ENCODE measurements at regions not wholly inside any gene's neighbourhood (a gene's known extent, or its start where the extent isn't known, plus 50 kb on each side); places are given as distances from the start of the nearest gene placed in this dataset.

DNA sequence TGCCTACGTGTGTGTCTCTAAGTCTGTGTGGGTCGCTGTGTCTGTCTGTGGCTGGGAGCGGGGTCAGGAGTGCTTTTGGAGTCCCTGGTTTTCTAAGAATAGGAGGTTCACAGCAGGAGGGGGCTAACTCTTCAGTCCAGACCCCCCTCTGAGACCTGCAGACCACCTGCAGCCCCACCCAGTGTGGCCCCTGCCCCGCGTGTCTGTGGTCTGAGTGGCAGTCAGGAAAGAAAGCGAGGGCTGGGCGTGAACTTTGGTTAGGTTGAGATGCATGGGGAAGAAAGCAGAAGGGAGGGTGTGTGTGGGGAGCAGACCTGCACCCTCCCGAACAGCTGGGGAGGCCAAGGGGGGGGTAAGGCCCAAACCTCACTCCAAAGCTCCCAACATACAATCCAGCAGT lies 144.9 kb upstream of the TPM1 start:
- no peaks in the 10 kb centered on the region for H3K9me1 ChIP-seq (ENCODE audit: control insufficient read depth, extremely low read depth, insufficient read depth, low read length)
- DNase-seq (ENCODE audit: low read depth, low spot score) (no peak), FAIRE-seq (no peak)
- H3K4me3 ChIP-seq (ENCODE audit: control insufficient read depth in 2 of 3, extremely low read depth in 1 of 3, insufficient read depth in 2 of 3, low read depth in 1 of 3, low read length in 3 of 3) = peak overlapping the region in 1 of 3 experiments; percentile 8
- peak overlapping the region; percentile 96 for H3K9ac ChIP-seq (ENCODE audit: control insufficient read depth, extremely low read depth, insufficient read depth, low read length)
- H3K27me3 ChIP-seq (ENCODE audit: control insufficient read depth, extremely low read depth, insufficient read depth, low read length) = no peaks in the 10 kb centered on the region
- H3K36me3 ChIP-seq (ENCODE audit: control insufficient read depth in 2 of 2, extremely low read depth in 1 of 2, insufficient read depth in 2 of 2, low read length in 2 of 2) = no peaks in the 10 kb centered on the region
- H3K4me1 ChIP-seq (ENCODE audit: control insufficient read depth, extremely low read depth, insufficient read depth, low read length) = peaks cover 46% of the 10 kb centered on the region
- H3K27ac ChIP-seq (ENCODE audit: control insufficient read depth, insufficient read depth, low read length) = peak overlapping the region; percentile 100
- no peak overlapping the region for H2AFZ ChIP-seq (ENCODE audit: control insufficient read depth, low read length)
- H3K4me2 ChIP-seq (ENCODE audit: control insufficient read depth, extremely low read depth, insufficient read depth, low read depth, low read length) = peak overlapping the region; percentile 66
- TF ChIP-seq, protein P1, sequence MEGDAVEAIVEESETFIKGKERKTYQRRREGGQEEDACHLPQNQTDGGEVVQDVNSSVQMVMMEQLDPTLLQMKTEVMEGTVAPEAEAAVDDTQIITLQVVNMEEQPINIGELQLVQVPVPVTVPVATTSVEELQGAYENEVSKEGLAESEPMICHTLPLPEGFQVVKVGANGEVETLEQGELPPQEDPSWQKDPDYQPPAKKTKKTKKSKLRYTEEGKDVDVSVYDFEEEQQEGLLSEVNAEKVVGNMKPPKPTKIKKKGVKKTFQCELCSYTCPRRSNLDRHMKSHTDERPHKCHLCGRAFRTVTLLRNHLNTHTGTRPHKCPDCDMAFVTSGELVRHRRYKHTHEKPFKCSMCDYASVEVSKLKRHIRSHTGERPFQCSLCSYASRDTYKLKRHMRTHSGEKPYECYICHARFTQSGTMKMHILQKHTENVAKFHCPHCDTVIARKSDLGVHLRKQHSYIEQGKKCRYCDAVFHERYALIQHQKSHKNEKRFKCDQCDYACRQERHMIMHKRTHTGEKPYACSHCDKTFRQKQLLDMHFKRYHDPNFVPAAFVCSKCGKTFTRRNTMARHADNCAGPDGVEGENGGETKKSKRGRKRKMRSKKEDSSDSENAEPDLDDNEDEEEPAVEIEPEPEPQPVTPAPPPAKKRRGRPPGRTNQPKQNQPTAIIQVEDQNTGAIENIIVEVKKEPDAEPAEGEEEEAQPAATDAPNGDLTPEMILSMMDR (optimal IDR thresholded peaks at IDR 0.05 in 1 of 3, IDR thresholded peaks at IDR 0.05 in 1 of 3, conservative IDR thresholded peaks at IDR 0.05 in 1 of 3; ENCODE audit: extremely low read depth in 1 of 3, insufficient read depth in 2 of 3, low read length in 3 of 3) = no peak
- no peak for TF ChIP-seq EZH2 (IDR thresholded peaks at IDR 0.05; ENCODE audit: low read length)
- H3K9me3 ChIP-seq (ENCODE audit: control insufficient read depth, low read depth, low read length) = no peaks in the 10 kb centered on the region
- H4K20me1 ChIP-seq (ENCODE audit: control insufficient read depth, extremely low read depth, insufficient read depth, low read length) = no peaks in the 10 kb centered on the region
- dilution Hi-C loops (cut with MboI; ENCODE audit: extremely low pct_ligation_motif_present, low sequenced_read_pairs) = no loop called here
- no peaks in the 10 kb centered on the region for H3K79me2 ChIP-seq (ENCODE audit: control insufficient read depth, insufficient read depth, low read length)

DNA sequence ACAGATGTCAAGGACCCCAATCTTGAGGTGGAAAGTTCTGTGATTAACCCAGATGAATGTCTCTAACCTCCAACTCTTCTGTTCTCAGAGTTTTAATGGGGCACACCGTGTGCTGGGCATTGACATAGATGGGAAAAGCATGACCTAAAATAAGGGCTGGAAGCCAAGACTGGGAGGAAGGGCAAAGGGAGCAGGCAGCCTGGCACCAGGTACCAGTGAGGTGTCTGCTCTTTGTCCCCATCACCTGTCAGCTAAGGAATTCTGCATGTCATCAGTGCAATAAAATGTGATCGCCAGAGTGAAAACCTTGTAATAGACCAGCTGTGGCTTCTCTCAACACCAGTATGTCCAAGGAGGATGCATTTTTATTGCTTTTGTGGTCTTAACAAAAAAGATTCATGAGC lies 143.5 kb upstream of the TPM1 start:
- dilution Hi-C loops (cut with MboI; ENCODE audit: extremely low pct_ligation_motif_present, low sequenced_read_pairs) = no loop called here
- no peak for DNase-seq (ENCODE audit: low read depth, low spot score)

More for the DNA sequence above, 143.5 kb upstream of the TPM1 start:
- H3K36me3 ChIP-seq (ENCODE audit: control insufficient read depth in 2 of 2, extremely low read depth in 1 of 2, insufficient read depth in 2 of 2, low read length in 2 of 2) = no peaks in the 10 kb centered on the region
- TF ChIP-seq, protein P1 (optimal IDR thresholded peaks at IDR 0.05 in 1 of 3, IDR thresholded peaks at IDR 0.05 in 1 of 3, conservative IDR thresholded peaks at IDR 0.05 in 1 of 3; ENCODE audit: extremely low read depth in 1 of 3, insufficient read depth in 2 of 3, low read length in 3 of 3) = no peak
- TF ChIP-seq EZH2 (IDR thresholded peaks at IDR 0.05; ENCODE audit: low read length) = no peak
- no peak for FAIRE-seq
- peaks cover 46% of the 10 kb centered on the region for H3K4me1 ChIP-seq (ENCODE audit: control insufficient read depth, extremely low read depth, insufficient read depth, low read length)
- H3K4me3 ChIP-seq (ENCODE audit: control insufficient read depth in 2 of 3, extremely low read depth in 1 of 3, insufficient read depth in 2 of 3, low read depth in 1 of 3, low read length in 3 of 3) = no peak overlapping the region
- no peak overlapping the region for H3K4me2 ChIP-seq (ENCODE audit: control insufficient read depth, extremely low read depth, insufficient read depth, low read depth, low read length)
- H3K79me2 ChIP-seq (ENCODE audit: control insufficient read depth, insufficient read depth, low read length) = no peaks in the 10 kb centered on the region
- no peak overlapping the region for H3K27ac ChIP-seq (ENCODE audit: control insufficient read depth, insufficient read depth, low read length)
- no peaks in the 10 kb centered on the region for H3K27me3 ChIP-seq (ENCODE audit: control insufficient read depth, extremely low read depth, insufficient read depth, low read length)
- H3K9me3 ChIP-seq (ENCODE audit: control insufficient read depth, low read depth, low read length) = no peaks in the 10 kb centered on the region
- H3K9ac ChIP-seq (ENCODE audit: control insufficient read depth, extremely low read depth, insufficient read depth, low read length) = no peak overlapping the region
- no peak overlapping the region for H2AFZ ChIP-seq (ENCODE audit: control insufficient read depth, low read length)
- H4K20me1 ChIP-seq (ENCODE audit: control insufficient read depth, extremely low read depth, insufficient read depth, low read length) = no peaks in the 10 kb centered on the region
- no peaks in the 10 kb centered on the region for H3K9me1 ChIP-seq (ENCODE audit: control insufficient read depth, extremely low read depth, insufficient read depth, low read length)

Measured in keratinocyte (primary cell).